Peyer's patch (tissue), 4 donors: ENCODE measurements at regions not wholly inside any gene's neighbourhood (a gene's known extent, or its start where the extent isn't known, plus 50 kb on each side); places are given as distances from the start of the nearest gene placed in this dataset.

Experiments used
- DNase-seq, 3 donors: peaks; one replicate each; pipeline ENCODE4 v3.0.0-alpha.2; 2017 to 2019
- H3K27ac ChIP-seq, 4 donors: fragments of 200-600 bp; sonication (generic); one replicate each; pipeline ENCODE4 v1.5.1; 2016 to 2019
- H3K27me3 ChIP-seq, 2 donors: fragments of 200-600 bp; sonication (generic); one replicate each; pipeline ENCODE4 v1.5.1; 2019
- H3K36me3 ChIP-seq, 3 donors: fragments of 200-600 bp; sonication (generic); one replicate each; pipeline ENCODE4 v1.5.1; 2016 to 2019
- H3K4me1 ChIP-seq, 4 donors: fragments of 200-600 bp; sonication (generic); one replicate each; pipeline ENCODE4 v1.5.1; 2016 to 2019
- H3K4me3 ChIP-seq, 4 donors: fragments of 200-600 bp; sonication (generic); 1 replicate in 3 of 4; 2 replicates in 1 of 4; pipeline ENCODE4 v1.5.1; 2016 to 2019; ENCODE audit warnings: mild to moderate bottlenecking in 1 of 4
- H3K9me3 ChIP-seq, 4 donors: fragments of 200-600 bp; sonication (generic); one replicate each; pipeline ENCODE4 v1.5.1; 2016 to 2019; ENCODE audit warnings: mild to moderate bottlenecking in 1 of 4
- CTCF ChIP-seq, 6 experiments: fragments of 450-650 bp in 4 of 6; fragments of 200-600 bp in 2 of 6; sonication (generic) in 1 of 6; IDR thresholded peaks; one replicate each; pipeline ENCODE4 v1.5.1; 2017 to 2019; ENCODE audit warnings: antibody characterized with exemption in 6 of 6, mild to moderate bottlenecking in 3 of 6, moderate library complexity in 1 of 6
- POLR2A ChIP-seq, 2 donors: fragments of 450-650 bp; IDR thresholded peaks; one replicate each; pipeline ENCODE4 v1.5.1; 2017; ENCODE audit warnings: antibody characterized with exemption in 2 of 2, mild to moderate bottlenecking in 2 of 2, moderate library complexity in 2 of 2

- TF ChIP-seq POLR2A (IDR thresholded peaks at IDR 0.05), result no peak
- no peak for TF ChIP-seq CTCF (IDR thresholded peaks at IDR 0.05)
Measured at GRCh38 chr1:214957330-214958137, 125.0 kb upstream of the KCNK2 start.

GRCh38 chr1:214958486-214958885 is 124.1 kb upstream of the KCNK2 start:
- Histone ChIP-seq H3K4me3 (no peak overlapping the region), H3K36me3 (no peaks in the 10 kb centered on the region), H3K27me3 (no peaks in the 10 kb centered on the region), H3K4me1 (no peaks in the 10 kb centered on the region), H3K9me3 (no peaks in the 10 kb centered on the region), H3K27ac (no peak overlapping the region)
- no peak for DNase-seq
- TF ChIP-seq POLR2A (IDR thresholded peaks at IDR 0.05) (no peak), CTCF (IDR thresholded peaks at IDR 0.05) (no peak)

More at GRCh38 chr1:214957330-214958137, 125.0 kb upstream of the KCNK2 start:
- Histone ChIP-seq H3K27ac (no peak overlapping the region), H3K9me3 (no peaks in the 10 kb centered on the region), H3K36me3 (no peaks in the 10 kb centered on the region), H3K4me3 (no peak overlapping the region), H3K4me1 (no peaks in the 10 kb centered on the region), H3K27me3 (no peaks in the 10 kb centered on the region)
- no peak for DNase-seq

- no peaks in the 10 kb centered on the region for H3K9me3 ChIP-seq
- no peaks in the 10 kb centered on the region for H3K36me3 ChIP-seq
- H3K27ac ChIP-seq, result no peak overlapping the region
- no peak for DNase-seq
- TF ChIP-seq POLR2A (IDR thresholded peaks at IDR 0.05) (no peak), CTCF (IDR thresholded peaks at IDR 0.05) (no peak)
- no peaks in the 10 kb centered on the region for H3K4me1 ChIP-seq
- H3K27me3 ChIP-seq, result no peaks in the 10 kb centered on the region
- H3K4me3 ChIP-seq, result no peak overlapping the region
Measured at GRCh38 chr1:214966346-214966745, 116.2 kb upstream of the KCNK2 start.

- no peak for TF ChIP-seq POLR2A (IDR thresholded peaks at IDR 0.05)
- TF ChIP-seq CTCF (IDR thresholded peaks at IDR 0.05), result no peak
- Histone ChIP-seq H3K4me3 (no peak overlapping the region), H3K9me3 (no peaks in the 10 kb centered on the region), H3K36me3 (no peaks in the 10 kb centered on the region), H3K4me1 (no peaks in the 10 kb centered on the region), H3K27ac (no peak overlapping the region), H3K27me3 (no peaks in the 10 kb centered on the region)
- no peak for DNase-seq
Measured at GRCh38 chr1:214967865-214968575, 114.5 kb upstream of the KCNK2 start.

DNA sequence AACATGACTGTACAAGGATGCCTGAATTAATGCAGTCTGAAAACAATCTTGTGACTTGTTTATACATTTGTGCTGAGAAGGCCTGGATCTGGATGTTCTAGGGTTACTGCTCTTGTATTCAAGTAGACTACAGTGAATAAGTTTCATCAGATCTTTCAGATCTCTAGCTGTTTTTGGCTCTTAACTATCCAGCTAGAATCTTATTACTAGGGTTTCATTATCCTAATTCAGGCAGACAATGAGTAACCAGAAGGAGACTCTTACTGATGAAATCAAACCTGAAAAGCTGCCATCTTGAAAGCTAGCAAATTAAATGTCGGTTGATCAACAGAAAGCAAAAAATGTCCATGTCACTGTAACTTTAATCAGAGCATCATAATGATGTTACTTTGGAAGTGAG is 112.5 kb upstream of the KCNK2 start:
- TF ChIP-seq POLR2A (IDR thresholded peaks at IDR 0.05) (no peak), CTCF (IDR thresholded peaks at IDR 0.05) (no peak)
- no peaks in the 10 kb centered on the region for H3K4me1 ChIP-seq
- H3K27ac ChIP-seq, result no peak overlapping the region
- no peaks in the 10 kb centered on the region for H3K9me3 ChIP-seq
- no peak overlapping the region for H3K4me3 ChIP-seq
- no peaks in the 10 kb centered on the region for H3K36me3 ChIP-seq
- no peaks in the 10 kb centered on the region for H3K27me3 ChIP-seq
- DNase-seq, result no peak
